Chondrocyte (in vitro differentiated cells): ENCODE measurements at regions not wholly inside any gene's neighbourhood (a gene's known extent, or its start where the extent isn't known, plus 50 kb on each side); places are given as distances from the start of the nearest gene placed in this dataset.

Source experiments
- DNase-seq: peaks from one replicate; pipeline ENCODE4 v3.0.0; 2021; ENCODE audit warnings: mixed read lengths, low spot score
- H3K27ac Mint-ChIP-seq: one replicate; pipeline ENCODE4 v1.8.0; 2021; ENCODE audit warnings: mild to moderate bottlenecking, moderate library complexity, mixed read lengths; ENCODE audit not compliant: unreplicated experiment
- H3K27me3 Mint-ChIP-seq: 2 replicates; pipeline ENCODE4 v1.8.0; 2021; ENCODE audit warnings: low read depth, mixed read lengths
- H3K36me3 Mint-ChIP-seq: 2 replicates; pipeline ENCODE4 v1.8.0; 2021; ENCODE audit warnings: low read depth, mixed read lengths
- H3K4me1 Mint-ChIP-seq: 2 replicates; pipeline ENCODE4 v1.8.0; 2021; ENCODE audit warnings: low read depth, mild to moderate bottlenecking, mixed read lengths
- H3K4me3 Mint-ChIP-seq: one replicate; pipeline ENCODE4 v1.8.0; 2021; ENCODE audit warnings: mild to moderate bottlenecking, moderate library complexity, mixed read lengths; ENCODE audit not compliant: unreplicated experiment
- H3K9me3 Mint-ChIP-seq: 2 replicates; pipeline ENCODE4 v1.8.0; 2021; ENCODE audit warnings: low read depth, mixed read lengths
- TF ChIP-seq, protein P1 (sequence below): fragments of 200-600 bp; sonication (generic); IDR thresholded peaks from 2 replicates; pipeline ENCODE4 v1.5.0; 2021; ENCODE audit warnings: antibody characterized with exemption, mild to moderate bottlenecking, moderate library complexity

DNA sequence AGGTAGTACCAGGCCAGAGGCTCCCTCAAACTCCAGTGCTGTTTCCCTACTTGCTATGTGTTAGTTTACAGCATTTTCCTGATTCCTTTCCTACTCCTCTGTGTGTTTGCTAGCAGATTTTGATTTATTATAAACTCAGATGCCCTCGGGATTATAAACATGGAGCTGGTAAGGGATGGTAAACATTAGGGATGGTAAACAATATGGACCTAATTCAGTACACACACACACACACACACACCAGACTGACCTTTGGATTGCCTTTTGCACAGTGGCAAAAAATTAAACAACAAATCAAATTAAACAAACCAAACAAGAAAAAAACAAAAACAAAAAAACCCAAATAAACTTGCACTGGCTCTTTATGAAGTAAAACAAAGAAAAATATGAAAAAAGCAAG is 55.4 kb upstream of the ACVR1 start:
- Mint-ChIP-seq H3K9me3 (peaks cover 3% of the 10 kb centered on the region), H3K4me1 (no peaks in the 10 kb centered on the region), H3K36me3 (peaks cover 9% of the 10 kb centered on the region), H3K27ac (no peak overlapping the region), H3K4me3 (no peak overlapping the region), H3K27me3 (peaks cover 21% of the 10 kb centered on the region)
- TF ChIP-seq, protein P1, sequence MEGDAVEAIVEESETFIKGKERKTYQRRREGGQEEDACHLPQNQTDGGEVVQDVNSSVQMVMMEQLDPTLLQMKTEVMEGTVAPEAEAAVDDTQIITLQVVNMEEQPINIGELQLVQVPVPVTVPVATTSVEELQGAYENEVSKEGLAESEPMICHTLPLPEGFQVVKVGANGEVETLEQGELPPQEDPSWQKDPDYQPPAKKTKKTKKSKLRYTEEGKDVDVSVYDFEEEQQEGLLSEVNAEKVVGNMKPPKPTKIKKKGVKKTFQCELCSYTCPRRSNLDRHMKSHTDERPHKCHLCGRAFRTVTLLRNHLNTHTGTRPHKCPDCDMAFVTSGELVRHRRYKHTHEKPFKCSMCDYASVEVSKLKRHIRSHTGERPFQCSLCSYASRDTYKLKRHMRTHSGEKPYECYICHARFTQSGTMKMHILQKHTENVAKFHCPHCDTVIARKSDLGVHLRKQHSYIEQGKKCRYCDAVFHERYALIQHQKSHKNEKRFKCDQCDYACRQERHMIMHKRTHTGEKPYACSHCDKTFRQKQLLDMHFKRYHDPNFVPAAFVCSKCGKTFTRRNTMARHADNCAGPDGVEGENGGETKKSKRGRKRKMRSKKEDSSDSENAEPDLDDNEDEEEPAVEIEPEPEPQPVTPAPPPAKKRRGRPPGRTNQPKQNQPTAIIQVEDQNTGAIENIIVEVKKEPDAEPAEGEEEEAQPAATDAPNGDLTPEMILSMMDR: no peak
- no peak for DNase-seq

DNA sequence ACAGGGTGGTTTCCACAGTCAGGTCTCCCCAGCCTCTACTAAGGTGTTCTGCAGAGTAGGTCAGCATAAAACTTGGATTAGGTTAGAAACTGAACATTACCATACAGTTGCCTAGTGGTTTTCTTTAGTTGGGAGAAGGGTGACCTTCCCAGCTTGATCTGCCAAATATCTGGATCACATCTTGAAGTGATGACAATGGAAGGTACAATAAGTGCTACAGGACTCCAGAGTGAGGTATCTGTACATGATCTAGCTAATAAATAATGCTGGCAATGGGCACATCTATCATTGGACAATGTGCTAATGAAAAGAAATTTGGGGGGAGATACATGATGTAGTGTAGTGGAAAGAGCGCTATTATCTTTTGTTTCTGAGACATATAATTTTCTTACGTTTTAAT is 54.6 kb upstream of the ACVR1 start:
- H3K27ac Mint-ChIP-seq: no peak overlapping the region
- H3K9me3 Mint-ChIP-seq: peaks cover 3% of the 10 kb centered on the region
- H3K36me3 Mint-ChIP-seq: peaks cover 9% of the 10 kb centered on the region
- TF ChIP-seq, protein P1: no peak
- peaks cover 21% of the 10 kb centered on the region for H3K27me3 Mint-ChIP-seq
- H3K4me3 Mint-ChIP-seq: no peak overlapping the region
- no peak for DNase-seq
- no peaks in the 10 kb centered on the region for H3K4me1 Mint-ChIP-seq

DNA sequence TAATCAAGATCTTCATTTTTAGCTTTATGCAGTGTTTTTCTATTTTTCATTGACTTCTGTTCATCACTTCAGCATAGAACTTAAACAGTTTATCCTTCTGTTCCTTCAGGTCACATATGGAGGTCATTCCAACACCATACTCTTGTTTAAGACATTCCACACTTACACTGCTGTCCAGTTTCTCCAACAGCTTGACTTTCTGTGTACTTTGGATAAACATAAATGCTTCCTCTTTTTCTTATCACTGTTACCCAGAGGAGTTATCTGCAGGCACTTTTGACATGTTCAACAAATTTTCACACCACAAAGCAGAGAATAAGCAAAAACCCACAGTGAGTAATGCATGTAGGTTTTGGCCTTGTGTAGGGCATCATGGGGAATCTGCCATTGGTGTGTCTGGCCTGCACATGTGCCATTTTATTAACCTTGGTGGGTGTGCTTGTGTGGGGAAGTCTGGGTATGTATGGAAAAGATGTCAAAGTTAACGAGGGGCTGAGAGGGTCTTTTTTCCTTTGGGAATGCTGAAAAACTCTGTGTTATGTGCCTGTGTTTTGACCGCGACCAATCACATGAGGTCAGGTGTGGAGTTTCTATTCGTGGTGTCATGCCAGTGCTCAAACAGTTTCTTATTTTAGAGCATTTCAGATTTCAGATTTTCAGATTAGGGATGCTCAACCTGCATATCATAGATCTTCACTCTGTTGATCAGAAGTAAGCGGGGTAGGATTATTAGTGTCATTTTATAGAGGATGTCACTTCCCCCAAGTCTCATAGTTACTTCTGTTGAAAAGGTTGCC is 53.9 kb upstream of the ACVR1 start:
- Mint-ChIP-seq H3K36me3 (peaks cover 13% of the 10 kb centered on the region), H3K4me1 (no peaks in the 10 kb centered on the region), H3K4me3 (no peak overlapping the region), H3K9me3 (peaks cover 3% of the 10 kb centered on the region), H3K27me3 (peaks cover 21% of the 10 kb centered on the region), H3K27ac (no peak overlapping the region)
- DNase-seq: no peak
- TF ChIP-seq, protein P1: no peak

DNA sequence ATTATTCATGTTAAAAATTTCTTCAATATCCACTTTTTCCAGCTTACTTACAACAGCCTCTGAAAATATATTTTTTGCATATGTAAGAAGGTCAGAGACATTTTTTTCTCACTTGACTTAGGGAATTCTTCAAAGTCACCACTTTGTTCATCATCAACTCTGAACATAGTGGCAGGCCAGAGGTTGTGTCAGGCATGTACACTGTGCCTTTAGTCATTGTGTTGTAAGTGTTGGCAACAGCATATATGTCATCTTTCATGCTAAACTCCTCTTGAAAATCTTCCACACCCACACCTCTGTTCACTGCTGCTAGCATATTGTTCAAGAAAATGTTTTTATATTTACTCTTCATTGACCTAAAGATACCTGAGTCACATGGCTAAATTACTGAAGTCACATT is 52.2 kb upstream of the ACVR1 start:
- Mint-ChIP-seq H3K4me1 (no peaks in the 10 kb centered on the region), H3K4me3 (no peak overlapping the region), H3K27me3 (peaks cover 17% of the 10 kb centered on the region), H3K36me3 (peaks cover 11% of the 10 kb centered on the region), H3K27ac (no peak overlapping the region), H3K9me3 (peaks cover 3% of the 10 kb centered on the region)
- TF ChIP-seq, protein P1: no peak
- no peak for DNase-seq

DNA sequence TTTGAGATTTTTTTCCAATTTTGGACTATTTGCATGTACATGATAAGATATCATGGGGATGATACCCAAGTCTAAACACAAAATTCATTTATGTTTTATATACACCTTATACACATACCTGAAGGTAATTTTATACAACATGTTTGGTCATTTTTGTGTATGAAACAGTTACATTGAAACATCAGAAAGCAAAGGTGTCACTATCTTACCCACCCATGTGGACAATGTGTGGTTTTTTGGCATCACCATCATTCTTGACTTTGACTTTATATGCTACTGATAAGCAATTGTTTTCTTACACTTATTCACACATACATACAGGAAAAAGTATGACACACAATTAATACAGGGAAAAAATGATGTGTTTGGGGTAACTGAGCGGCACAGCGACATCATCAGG is 51.0 kb upstream of the ACVR1 start:
- H3K27me3 Mint-ChIP-seq: peaks cover 9% of the 10 kb centered on the region
- TF ChIP-seq, protein P1: no peak
- peaks cover 3% of the 10 kb centered on the region for H3K9me3 Mint-ChIP-seq
- H3K27ac Mint-ChIP-seq: no peak overlapping the region
- H3K4me3 Mint-ChIP-seq: no peak overlapping the region
- no peak for DNase-seq
- no peaks in the 10 kb centered on the region for H3K4me1 Mint-ChIP-seq
- H3K36me3 Mint-ChIP-seq: peaks cover 10% of the 10 kb centered on the region
